GM18499 (cell line): ENCODE measurements at regions not wholly inside any gene's neighbourhood (a gene's known extent, or its start where the extent isn't known, plus 50 kb on each side); places are given as distances from the start of the nearest gene placed in this dataset.
"Not testable (repeated sequence)": the region's sequence is repeated elsewhere in the genome, so short reads cannot be mapped to it uniquely, and the experiment has no call there.

ENCODE experiments used
- ATAC-seq: cut with Tn5 transposase; IDR thresholded peaks from one replicate; pipeline ENCODE4 v1.9.1; 2021; ENCODE audit warnings: moderate number of reproducible peaks; ENCODE audit not compliant: insufficient read depth, unreplicated experiment

DNA sequence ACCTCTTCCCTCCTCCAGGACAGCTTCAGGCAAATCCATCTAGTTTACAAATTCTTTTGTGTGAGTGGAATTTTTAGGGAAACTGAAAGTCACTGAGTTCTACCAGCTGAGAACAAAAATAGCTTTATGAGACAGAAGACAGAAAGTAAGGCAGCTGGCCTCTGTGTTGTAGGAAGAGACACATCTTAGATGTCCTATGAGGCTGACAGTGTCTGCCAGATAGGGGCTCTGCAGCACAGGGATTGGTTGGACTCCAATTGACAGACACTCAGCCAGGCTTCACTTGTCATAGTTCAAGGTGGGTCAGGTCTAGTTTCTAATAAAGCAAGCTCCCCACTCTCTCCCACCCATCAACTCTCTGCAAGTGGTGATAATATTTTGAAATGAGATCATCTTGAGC, 574.9 kb downstream of the CCSER2 start:
- ATAC-seq, result no peak

DNA sequence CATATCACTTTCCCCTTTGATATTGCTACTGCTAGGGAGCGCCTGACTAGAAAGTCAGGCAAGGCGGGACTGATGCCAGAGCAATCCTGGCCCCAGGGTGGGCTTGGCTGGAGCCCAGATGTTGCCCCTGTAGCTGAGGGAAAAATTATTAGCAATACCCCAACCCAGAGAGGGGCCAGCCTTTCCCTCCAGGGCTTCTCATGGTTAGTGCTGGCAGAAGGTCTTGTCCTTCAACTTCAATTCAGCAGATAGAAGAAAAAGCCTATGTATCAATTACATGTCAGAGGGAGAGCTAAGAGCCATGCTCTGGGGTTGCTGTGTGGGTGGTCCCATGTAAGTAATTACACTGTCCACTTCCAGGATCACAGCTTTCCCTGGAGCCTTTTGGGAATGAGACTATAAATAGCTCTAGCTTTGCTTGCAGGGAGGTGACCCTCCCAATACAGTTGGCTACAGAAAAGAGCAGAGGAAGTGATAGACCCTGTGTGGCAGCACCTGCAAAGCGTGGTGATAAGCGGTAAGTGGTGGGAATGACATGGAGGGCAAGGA, 579.1 kb downstream of the CCSER2 start:
- ATAC-seq, result no peak

DNA sequence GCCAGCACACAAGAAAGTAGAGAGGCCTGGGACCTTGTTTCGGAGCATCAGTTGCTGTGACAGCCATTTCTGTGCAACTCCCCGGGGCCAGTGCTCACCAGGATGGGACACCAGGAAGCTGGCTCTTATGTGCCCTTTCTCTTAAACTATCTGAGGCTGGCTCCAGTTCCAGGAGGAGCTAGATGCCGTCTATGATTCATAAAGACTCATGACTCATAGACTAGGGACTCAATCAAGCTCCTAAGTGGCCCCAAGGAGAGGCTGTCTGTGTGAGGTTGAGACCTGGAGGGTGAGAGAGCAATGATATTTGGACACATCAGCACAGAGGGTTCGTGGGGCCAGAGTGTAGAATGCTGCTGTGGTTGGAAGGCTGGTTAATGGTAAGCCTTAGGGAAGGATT, 580.1 kb downstream of the CCSER2 start:
- ATAC-seq, result no peak

DNA sequence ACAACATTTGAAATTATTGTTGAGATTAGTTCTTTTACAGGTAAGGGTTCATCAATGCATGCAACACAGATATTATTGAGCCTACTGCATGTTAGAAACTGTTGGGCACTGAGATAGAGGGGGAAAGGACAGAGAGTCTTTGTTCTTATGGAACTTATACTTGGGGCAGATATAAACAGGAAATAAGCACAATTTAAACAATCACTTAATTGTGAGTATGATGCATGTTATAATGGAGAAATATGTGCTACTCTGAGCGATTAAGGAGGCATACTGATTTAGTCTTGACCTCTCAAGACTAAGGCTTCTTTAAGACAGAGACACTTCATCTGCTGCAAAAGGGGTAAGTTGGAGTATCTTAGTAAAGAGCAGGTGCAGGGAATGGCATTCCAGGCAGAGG, 593.3 kb downstream of the CCSER2 start:
- no peak for ATAC-seq

DNA sequence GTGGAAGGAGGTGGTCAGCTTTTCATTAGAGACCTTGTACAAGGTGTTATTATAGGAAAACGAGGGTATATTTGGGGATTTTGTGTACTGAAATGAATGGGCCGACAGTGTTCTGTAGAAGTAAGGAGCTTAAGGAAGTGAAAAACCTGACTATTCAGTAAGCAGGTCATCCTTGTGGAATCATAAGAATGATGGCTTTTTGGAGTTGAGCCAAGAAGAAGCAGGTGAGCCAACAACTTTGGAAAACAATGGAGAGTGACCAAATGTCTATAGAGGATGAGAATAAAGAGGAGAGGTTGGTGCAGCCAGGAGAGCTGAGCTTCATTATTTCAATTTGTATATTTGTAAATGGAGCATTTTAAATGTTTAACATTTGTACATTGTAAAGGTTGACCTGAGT, 595.7 kb downstream of the CCSER2 start:
- no peak for ATAC-seq

DNA sequence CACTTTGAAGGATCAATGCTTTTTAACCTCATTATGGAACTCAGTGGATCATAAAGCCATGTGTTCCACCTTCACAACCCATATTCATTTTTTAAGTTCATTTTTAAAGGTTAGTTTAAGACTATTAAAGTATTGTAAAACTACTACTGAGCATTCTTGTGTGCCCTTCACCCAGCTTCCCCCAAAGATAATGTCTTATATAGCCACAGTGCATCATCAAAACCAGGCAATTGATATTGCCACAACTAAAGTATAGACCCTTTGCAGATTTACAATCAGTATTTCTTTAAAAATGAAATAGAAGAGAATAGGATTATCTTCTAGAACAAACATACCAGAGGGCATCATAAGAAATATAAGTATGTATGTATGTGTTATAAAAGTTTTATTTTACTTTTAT, 597.1 kb downstream of the CCSER2 start:
- ATAC-seq, result no peak

DNA sequence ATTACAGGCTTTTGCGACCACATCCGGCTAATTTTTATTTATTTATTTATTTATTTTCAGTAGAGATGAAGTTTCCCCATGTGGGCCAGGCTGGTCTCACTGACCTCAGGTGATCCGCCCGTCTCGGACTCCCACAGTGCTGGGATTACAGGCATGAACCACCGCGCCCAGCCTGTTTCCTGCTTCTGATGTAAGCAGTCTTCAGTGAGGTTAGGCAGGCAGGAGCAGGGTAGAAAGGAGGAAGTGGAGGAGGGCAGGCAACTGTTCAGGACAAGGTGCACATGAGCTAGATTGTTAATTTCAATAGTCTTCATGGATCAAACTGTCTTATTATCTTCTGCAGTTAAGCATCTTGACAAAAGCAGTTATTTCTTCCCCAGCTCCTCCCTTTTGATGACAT, 605.0 kb downstream of the CCSER2 start:
- no peak for ATAC-seq

DNA sequence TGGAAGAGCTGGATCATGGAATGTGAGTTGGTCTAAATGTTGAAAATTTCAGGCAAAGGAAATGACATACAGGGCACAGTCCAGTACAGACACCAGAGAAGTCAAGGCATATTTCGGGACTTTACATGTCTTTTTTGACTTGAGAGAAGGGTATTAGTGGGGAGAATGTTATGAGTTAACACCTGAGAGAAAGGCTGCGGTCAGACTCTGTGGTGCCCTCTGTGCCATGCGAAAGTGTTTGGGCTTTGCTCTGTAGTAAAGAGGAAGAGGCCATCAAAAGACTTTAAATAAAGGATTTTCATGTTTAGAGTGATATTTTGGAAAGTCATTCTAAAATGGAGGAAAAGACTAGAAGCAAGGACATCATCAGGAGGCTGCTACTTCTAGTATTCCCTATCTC, 607.4 kb downstream of the CCSER2 start:
- ATAC-seq, result no peak

DNA sequence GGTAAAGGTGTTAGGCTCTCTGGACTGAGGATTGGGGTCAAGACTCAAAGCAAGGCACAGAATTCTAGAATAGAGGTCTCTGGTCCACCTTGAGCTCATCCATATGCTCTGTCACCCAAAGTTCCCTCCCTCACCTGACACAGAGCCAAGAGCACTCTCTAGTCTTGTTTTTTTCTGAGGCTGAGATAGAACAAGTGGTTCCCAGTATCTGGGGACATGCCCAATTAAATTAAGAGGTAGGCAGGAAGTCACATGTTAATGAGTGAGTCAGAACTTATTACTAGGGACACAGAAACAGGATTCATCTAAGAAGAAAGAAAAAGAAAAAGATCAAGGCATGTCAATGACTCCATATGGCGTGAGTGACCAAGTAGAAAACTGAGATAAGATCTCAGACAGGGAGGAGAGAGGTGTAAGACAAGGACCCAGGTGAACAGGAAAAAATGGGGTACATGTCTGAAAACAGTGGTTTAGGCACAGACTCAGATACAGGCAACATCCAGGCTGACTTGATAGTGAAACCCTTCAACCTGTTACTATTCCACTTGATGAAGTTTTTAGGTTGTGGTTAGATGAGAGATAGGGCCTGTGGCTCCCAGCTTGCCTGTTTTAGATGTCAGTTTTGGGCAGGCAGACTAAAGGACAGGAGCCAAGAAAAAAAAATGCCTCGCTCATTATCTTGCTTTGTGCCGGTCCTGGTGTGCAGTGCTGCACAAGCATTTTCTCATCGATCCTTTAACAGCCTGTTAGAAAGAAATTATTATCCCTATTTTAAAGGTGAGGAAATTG, 609.9 kb downstream of the CCSER2 start:
- no peak for ATAC-seq

DNA sequence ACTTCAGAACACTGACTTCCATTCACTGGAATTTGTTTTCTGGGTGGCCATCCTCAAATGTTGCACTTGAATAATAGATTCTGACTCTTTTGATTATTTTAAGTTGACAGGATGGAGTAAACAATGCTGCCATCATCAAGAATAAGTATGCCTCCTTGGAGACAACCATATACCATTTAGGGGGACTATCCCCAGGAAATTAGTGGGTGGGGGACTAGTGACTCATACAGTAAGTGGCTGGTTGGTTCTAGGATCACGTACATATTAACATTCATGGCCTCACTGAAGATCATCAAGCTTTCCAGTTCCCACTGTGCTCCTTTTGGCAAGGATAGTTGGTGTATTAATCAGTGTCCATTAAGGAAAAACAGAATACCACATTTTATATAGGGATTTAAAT, 615.2 kb downstream of the CCSER2 start:
- no peak for ATAC-seq

DNA sequence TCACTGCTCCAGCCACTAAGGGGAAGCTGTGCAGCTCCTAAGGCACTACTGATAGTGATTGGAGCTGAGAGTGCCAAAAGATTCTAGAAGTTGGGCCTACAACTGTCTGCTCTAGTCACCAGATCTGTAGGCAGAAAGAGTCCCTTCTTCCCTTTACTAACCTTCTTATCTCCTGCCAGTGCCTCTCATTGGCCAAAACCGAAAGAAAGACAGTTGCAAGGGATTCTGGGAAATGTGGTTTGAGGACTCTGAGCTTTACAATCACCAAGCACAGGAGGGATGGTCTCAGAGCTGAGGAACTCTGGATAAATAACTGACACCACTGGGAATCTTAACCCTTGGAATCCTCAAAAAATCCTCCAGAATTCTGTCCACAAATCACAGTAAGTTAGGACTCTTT, 615.8 kb downstream of the CCSER2 start:
- no peak for ATAC-seq

DNA sequence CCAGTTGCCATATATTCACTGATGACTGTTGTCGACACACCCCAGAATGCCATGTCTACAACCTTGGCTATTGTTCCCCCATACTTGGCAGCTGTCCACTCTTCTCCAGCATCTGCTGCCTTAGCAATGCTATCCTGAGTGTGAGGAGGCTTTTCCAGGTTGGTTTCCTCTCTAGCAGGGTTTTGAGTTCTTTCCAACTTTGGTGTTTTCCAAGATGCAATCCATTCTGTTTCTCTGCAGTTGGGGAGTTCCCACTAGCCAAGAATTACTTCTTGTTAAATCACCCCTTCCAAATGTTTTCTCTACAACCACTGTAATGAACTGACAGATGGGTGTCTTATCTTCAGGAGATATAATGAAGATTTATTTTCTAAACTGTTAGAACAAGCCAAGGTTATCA, 617.4 kb downstream of the CCSER2 start:
- no peak for ATAC-seq

DNA sequence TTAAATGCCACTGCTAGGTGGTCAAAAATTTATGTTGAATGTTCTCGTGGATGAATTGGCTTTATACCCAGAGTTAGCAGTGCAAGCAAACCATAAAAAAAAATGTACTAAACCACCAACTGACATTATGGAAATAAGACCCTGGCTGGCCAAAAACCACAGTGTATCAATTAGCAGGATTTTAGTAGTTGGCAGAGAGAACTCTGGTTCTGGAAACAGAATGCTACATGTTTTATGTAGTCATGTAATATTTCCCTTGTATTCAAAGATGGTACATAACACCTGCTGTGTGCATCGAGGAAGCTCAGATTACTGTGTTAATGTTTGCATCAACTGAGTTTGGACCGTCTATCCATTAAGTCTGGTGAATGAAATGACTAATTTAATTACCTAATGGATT, 618.5 kb downstream of the CCSER2 start:
- no peak for ATAC-seq

DNA sequence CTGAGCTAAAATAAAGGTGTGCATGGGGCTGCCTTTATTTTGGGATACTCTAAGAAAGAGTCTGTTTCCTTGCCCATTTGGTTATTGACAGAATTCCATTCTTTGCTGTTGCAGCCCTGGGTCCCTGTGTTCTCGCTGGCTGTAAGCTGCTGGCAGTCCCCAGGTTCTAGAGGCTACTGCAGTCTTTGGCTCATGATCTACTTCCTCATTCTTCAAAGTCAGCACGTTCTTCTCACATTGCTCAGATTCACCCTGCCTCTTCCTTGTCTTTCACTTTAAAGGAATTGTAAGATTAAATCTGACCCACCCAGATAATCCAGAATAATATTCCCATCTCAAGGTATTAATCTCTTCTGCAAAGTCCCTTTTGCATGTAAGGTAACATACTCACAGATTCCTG, 620.3 kb downstream of the CCSER2 start:
- no peak for ATAC-seq

DNA sequence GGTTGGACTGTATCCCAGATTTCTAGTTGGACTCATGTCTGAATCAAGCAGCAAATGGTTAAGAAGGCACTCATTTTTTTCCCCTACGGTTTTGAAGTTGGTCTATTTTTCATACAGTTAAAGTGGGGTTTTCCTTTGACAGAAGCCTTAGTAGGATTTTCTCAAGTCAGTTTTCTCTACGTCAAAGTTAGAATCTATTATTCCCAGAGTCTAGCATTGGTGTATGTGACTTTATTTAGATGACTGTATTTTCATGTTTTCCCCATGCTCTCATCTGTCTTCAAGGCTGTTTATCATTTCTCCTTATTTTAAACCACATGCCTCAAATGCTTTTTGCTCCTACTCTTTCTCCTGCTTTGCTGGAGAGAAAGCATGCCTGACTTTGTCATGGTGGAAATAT, 623.2 kb downstream of the CCSER2 start:
- ATAC-seq, result no peak

DNA sequence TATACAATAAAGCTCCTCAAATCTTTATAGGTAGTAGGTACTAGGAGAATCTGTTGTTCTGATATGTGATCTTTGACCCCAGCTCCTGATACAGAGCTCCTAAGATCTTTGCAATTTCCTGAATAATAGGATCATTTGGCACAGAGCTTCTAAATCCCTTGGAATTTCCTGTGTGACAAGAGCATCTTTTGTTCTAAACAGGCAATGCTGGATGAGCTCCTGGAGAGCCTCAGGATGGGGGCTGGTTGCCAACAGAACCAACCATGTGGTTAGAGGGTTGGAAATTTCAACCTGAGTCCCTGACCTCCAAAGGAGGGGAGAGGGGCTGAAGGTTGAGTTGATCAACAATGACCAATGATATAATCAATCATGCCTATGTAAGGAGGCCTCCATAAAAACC, 629.0 kb downstream of the CCSER2 start:
- no peak for ATAC-seq

DNA sequence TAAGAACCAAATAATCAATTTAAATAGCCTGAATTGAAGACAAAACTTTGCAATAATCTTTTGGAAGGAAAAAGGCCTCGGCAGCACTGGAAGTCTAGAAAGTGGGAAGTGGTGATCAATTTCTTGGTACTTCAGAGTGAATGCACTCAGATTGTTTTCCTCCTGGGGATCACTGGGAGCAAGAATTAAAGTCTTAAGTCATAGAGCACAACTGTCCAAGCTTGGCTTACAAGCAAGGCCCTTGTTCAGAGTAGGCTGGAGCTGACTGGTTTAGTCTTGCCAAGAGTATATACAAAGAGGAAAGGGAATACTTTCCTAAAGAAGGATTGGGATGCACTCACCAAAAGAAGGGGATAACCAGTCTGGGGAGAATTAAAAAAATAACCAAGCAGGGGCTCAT, 637.1 kb downstream of the CCSER2 start:
- ATAC-seq, result no peak

DNA sequence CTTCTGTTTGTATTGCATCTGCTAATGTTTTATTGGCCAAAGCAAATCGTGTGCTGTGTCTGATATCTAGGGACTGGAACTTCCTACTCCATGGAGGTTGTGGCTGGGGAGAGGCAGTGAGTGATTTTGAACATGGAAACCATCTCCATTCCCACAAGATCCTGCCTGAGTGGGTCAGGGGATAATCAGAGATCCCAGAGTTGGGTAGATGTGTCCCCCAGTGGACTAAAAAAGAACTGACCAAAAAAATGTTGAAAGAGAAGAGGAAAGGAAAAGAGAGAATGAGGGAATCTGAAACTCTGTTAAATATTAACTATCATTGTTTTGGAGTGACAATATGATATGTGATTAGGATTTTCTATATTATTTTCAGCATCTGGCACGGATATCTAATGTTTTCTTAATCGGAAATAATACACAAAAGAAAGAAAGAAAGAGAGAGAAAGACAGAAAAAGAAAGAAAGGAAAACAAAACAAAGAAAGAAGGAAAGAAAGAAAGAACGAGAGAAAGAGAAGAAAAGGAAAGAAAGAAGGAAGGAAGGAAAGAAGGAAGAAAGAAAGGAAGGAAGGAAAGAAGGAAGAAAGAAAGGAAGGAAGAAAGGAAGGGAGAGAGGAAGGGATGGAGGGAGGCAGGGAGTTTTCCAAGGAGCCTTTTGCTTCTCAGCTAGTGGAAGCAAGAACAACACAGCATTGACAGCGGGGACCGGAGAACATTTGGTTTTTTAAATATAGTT, 638.5 kb downstream of the CCSER2 start:
- no peak for ATAC-seq

DNA sequence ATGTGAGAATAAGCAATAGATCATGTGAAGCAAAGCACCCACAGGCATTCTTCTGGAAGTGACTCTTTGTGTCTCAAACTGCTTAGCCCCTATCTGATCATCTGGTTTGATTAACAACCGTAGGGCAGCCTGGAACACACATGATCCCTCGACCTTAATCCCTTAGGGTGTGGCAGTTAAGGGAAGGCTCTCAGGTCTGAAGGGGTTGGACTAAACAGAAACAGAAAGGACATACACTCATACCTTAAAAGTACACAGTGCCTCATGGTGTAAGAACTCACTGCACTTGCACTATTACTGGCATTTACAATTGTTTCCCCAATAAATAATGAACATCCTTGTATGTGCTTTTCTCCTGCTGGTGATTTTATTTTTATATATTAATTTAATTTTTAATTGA, 640.9 kb downstream of the CCSER2 start:
- ATAC-seq, result not testable (repeated sequence)

DNA sequence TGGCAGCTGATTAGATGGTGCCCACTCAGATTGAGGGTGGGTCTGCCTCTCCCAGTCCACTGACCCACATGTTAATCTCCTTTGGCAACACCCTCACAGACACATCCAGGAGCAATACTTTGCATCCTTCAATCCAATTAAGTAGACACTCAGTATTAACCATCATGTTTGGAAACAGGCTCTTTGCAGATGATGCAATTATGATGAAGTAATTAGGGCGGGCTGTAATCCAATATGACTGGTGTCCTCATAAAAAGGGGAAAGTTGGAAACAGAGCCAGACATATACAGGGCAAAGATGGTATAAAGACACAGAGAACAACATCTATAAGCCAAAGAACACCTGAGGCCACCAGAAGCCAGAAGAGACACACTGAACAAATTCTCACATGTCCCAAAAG, 658.6 kb downstream of the CCSER2 start:
- no peak for ATAC-seq

DNA sequence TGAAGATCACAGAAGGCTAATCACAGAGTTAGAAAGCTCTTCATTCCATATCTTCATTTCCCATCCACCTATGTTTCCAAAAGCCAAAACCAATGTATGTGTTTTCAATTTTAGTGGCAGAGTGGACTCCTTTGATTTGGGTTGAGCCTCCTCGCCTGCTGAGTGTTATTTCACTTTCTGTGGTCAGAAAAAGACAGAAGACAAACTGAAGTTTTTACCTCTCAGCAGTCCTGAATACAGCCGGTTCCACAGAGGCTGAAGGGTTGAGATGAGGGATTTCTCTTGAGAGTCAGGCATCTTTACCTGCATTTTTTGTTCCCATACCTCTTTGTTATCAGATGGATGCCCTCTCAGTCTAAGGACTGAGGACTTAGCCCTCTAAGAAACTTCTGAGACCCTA, 659.6 kb downstream of the CCSER2 start:
- no peak for ATAC-seq

DNA sequence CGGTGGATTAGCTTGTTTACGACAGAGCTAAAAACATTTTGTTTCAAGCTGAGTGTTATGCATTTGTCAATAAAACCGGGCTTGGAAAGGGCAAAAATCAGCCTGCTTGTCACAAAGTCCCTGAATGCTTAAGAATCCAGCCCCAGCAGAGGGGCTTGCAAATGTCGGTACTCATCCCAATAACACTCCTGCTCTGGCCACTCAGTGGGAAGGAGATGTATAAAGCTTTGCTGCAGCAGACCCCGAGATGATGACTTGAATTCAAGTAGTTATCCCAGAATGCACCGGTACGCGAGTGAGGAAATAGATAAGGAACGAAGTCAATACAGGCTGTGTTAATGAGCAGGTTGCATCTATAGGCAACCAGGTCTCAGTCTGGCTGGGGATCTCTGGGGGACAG, 662.3 kb downstream of the CCSER2 start:
- no peak for ATAC-seq
